ENCODE measurements at regions not wholly inside any gene's neighbourhood (a gene's known extent, or its start where the extent isn't known, plus 50 kb on each side); places are given as distances from the start of the nearest gene placed in this dataset.

- no peaks in the 10 kb centered on the region for H3K9me3 ChIP-seq (ENCODE audit: severe bottlenecking)
- H3K27ac ChIP-seq (ENCODE audit: poor library complexity, severe bottlenecking): no peak overlapping the region
- H3K4me3 ChIP-seq (ENCODE audit: severe bottlenecking): no peak overlapping the region
- ATAC-seq (ENCODE audit: low read depth) (no peak), DNase-seq (ENCODE audit: low spot score) (no peak)
- H3K4me1 ChIP-seq (ENCODE audit: insufficient read depth, poor library complexity, severe bottlenecking): no peaks in the 10 kb centered on the region
- H3K36me3 ChIP-seq (ENCODE audit: low read depth): no peaks in the 10 kb centered on the region
- H3K27me3 ChIP-seq (ENCODE audit: insufficient read depth, poor library complexity, severe bottlenecking): no peaks in the 10 kb centered on the region
- TF ChIP-seq CTCF (IDR thresholded peaks at IDR 0.05; ENCODE audit: poor library complexity, severe bottlenecking): no peak
These were observed 1909.4 kb upstream of the WWC1 start for GRCh38 chr5:166382031-166382430.

- H3K27ac ChIP-seq (ENCODE audit: poor library complexity, severe bottlenecking): no peak overlapping the region
- ATAC-seq (ENCODE audit: low read depth) (no peak), DNase-seq (ENCODE audit: low spot score) (no peak)
- no peaks in the 10 kb centered on the region for H3K27me3 ChIP-seq (ENCODE audit: insufficient read depth, poor library complexity, severe bottlenecking)
- H3K4me1 ChIP-seq (ENCODE audit: insufficient read depth, poor library complexity, severe bottlenecking): no peaks in the 10 kb centered on the region
- H3K4me3 ChIP-seq (ENCODE audit: severe bottlenecking): no peak overlapping the region
- H3K36me3 ChIP-seq (ENCODE audit: low read depth): no peaks in the 10 kb centered on the region
- no peaks in the 10 kb centered on the region for H3K9me3 ChIP-seq (ENCODE audit: severe bottlenecking)
- no peak for TF ChIP-seq CTCF (IDR thresholded peaks at IDR 0.05; ENCODE audit: poor library complexity, severe bottlenecking)
These were observed 1893.3 kb upstream of the WWC1 start for GRCh38 chr5:166398131-166398530.

GRCh38 chr5:166399781-166400180 is 1891.7 kb upstream of the WWC1 start:
- ATAC-seq (ENCODE audit: low read depth) (peak; percentile 21; the same call in 1 of the 3 replicates), DNase-seq (ENCODE audit: low spot score) (no peak)
- H3K27ac ChIP-seq (ENCODE audit: poor library complexity, severe bottlenecking): no peak overlapping the region
- H3K27me3 ChIP-seq (ENCODE audit: insufficient read depth, poor library complexity, severe bottlenecking): no peaks in the 10 kb centered on the region
- no peaks in the 10 kb centered on the region for H3K9me3 ChIP-seq (ENCODE audit: severe bottlenecking)
- no peaks in the 10 kb centered on the region for H3K4me1 ChIP-seq (ENCODE audit: insufficient read depth, poor library complexity, severe bottlenecking)
- no peaks in the 10 kb centered on the region for H3K36me3 ChIP-seq (ENCODE audit: low read depth)
- H3K4me3 ChIP-seq (ENCODE audit: severe bottlenecking): no peak overlapping the region
- no peak for TF ChIP-seq CTCF (IDR thresholded peaks at IDR 0.05; ENCODE audit: poor library complexity, severe bottlenecking)

GRCh38 chr5:166401391-166401790 is 1890.1 kb upstream of the WWC1 start:
- Histone ChIP-seq H3K9me3 (ENCODE audit: severe bottlenecking) (no peaks in the 10 kb centered on the region), H3K4me3 (ENCODE audit: severe bottlenecking) (no peak overlapping the region), H3K27me3 (ENCODE audit: insufficient read depth, poor library complexity, severe bottlenecking) (peaks cover 6% of the 10 kb centered on the region), H3K36me3 (ENCODE audit: low read depth) (no peaks in the 10 kb centered on the region), H3K27ac (ENCODE audit: poor library complexity, severe bottlenecking) (no peak overlapping the region), H3K4me1 (ENCODE audit: insufficient read depth, poor library complexity, severe bottlenecking) (no peaks in the 10 kb centered on the region)
- no peak for ATAC-seq (ENCODE audit: low read depth)
- no peak for DNase-seq (ENCODE audit: low spot score)
- no peak for TF ChIP-seq CTCF (IDR thresholded peaks at IDR 0.05; ENCODE audit: poor library complexity, severe bottlenecking)

- ATAC-seq (ENCODE audit: low read depth) (no peak), DNase-seq (ENCODE audit: low spot score) (no peak)
- H3K4me1 ChIP-seq (ENCODE audit: insufficient read depth, poor library complexity, severe bottlenecking): no peaks in the 10 kb centered on the region
- no peak for TF ChIP-seq CTCF (IDR thresholded peaks at IDR 0.05; ENCODE audit: poor library complexity, severe bottlenecking)
- no peaks in the 10 kb centered on the region for H3K36me3 ChIP-seq (ENCODE audit: low read depth)
- H3K27me3 ChIP-seq (ENCODE audit: insufficient read depth, poor library complexity, severe bottlenecking): peaks cover 15% of the 10 kb centered on the region
- H3K9me3 ChIP-seq (ENCODE audit: severe bottlenecking): no peaks in the 10 kb centered on the region
- no peak overlapping the region for H3K27ac ChIP-seq (ENCODE audit: poor library complexity, severe bottlenecking)
- H3K4me3 ChIP-seq (ENCODE audit: severe bottlenecking): no peak overlapping the region
These were observed 1879.3 kb upstream of the WWC1 start for GRCh38 chr5:166412191-166412590.
